ENCODE measurements at regions not wholly inside any gene's neighbourhood (a gene's known extent, or its start where the extent isn't known, plus 50 kb on each side); places are given as distances from the start of the nearest gene placed in this dataset.

- POLR2A ChIA-PET (ENCODE audit: unreplicated experiment) = no interaction called here
- H3K9ac ChIP-seq (ENCODE audit: low read depth, low read length) = no peak overlapping the region
- no peak overlapping the region for H4K8ac ChIP-seq (ENCODE audit: low read depth in 2 of 2, low read length in 2 of 2)
- no peaks in the 10 kb centered on the region for H4K20me1 ChIP-seq (ENCODE audit: insufficient read depth, low read length)
- H3K27ac ChIP-seq (ENCODE audit: insufficient read depth, low read length) = no peak overlapping the region
- H3K4me2 ChIP-seq (ENCODE audit: low read depth, low read length) = no peak overlapping the region
- in situ Hi-C loops (cut with MboI; ENCODE audit: low sequenced_read_pairs) = no loop called here
- H3K14ac ChIP-seq (replicated peaks; ENCODE audit: low read depth, low read length) = no peak overlapping the region
- 37% methylated on average over 2 of the region's 3 CpGs; no CpG with 5 or more reads in 1 of the 2 experiments for WGBS, 2 experiments (ENCODE audit: extremely low coverage in 2 of 2, insufficient read length in 1 of 2)
- H2BK120ac ChIP-seq (ENCODE audit: low read depth, low read length) = no peak overlapping the region
- H3K4me1 ChIP-seq (ENCODE audit: control insufficient read depth, insufficient read depth, low read length) = no peaks in the 10 kb centered on the region
- H3K4ac ChIP-seq (ENCODE audit: low read depth, low read length) = no peak overlapping the region
- no TSS peak for BruUV-seq (replicated peaks)
- DNase-seq (no peak), ATAC-seq (ENCODE audit: low read depth) (no peak)
- no peak overlapping the region for H2AFZ ChIP-seq (replicated peaks; ENCODE audit: low read length, poor library complexity)
- no peak overlapping the region for H4K91ac ChIP-seq (ENCODE audit: insufficient read depth, low read depth, low read length)
- no peaks in the 10 kb centered on the region for H3K9me1 ChIP-seq (ENCODE audit: insufficient read depth, low read length)
- H3K23ac ChIP-seq (ENCODE audit: low read depth, low read length) = no peak overlapping the region
- TF ChIP-seq RFX5 (IDR thresholded peaks at IDR 0.05; ENCODE audit: low read depth, low read length) (no peak), RCOR1 (IDR thresholded peaks at IDR 0.05; ENCODE audit: insufficient replicate concordance, low read length) (no peak), ELK1 (IDR thresholded peaks at IDR 0.05; ENCODE audit: borderline replicate concordance, low read depth, low read length) (no peak), FOS (IDR thresholded peaks at IDR 0.05; ENCODE audit: low read depth, low read length) (no peak), NFE2L2 (IDR thresholded peaks at IDR 0.05; ENCODE audit: low read depth, low read length) (no peak), MAZ (IDR thresholded peaks at IDR 0.05; ENCODE audit: borderline replicate concordance, low read depth, low read length) (no peak), SMC3 (IDR thresholded peaks at IDR 0.05; ENCODE audit: low read depth, low read length) (no peak), CHD1 (IDR thresholded peaks at IDR 0.05; ENCODE audit: low read depth, low read length) (no peak)
- H2AK5ac ChIP-seq (ENCODE audit: low read depth, low read length) = no peak overlapping the region
- no peak overlapping the region for H2BK20ac ChIP-seq (ENCODE audit: low read depth, low read length)
- H2AK9ac ChIP-seq (replicated peaks; ENCODE audit: low read depth, low read length, poor library complexity) = no peak overlapping the region
- no peaks in the 10 kb centered on the region for H3K27me3 ChIP-seq (ENCODE audit: control insufficient read depth, insufficient read depth, low read length)
- H3K4me3 ChIP-seq (ENCODE audit: insufficient read depth, low read depth, low read length) = no peak overlapping the region
- H3K56ac ChIP-seq (ENCODE audit: extremely low read depth, insufficient read depth, low read length) = no peak overlapping the region
- dilution Hi-C loops (cut with HindIII; ENCODE audit: low sequenced_read_pairs, unreplicated experiment) = no loop called here
- no peak overlapping the region for H2BK5ac ChIP-seq (ENCODE audit: low read depth, low read length, poor library complexity, severe bottlenecking)
- no peaks in the 10 kb centered on the region for H3K79me1 ChIP-seq (ENCODE audit: low read depth in 1 of 2, low read length in 2 of 2)
- CTCF ChIA-PET = no interaction called here
- no peaks in the 10 kb centered on the region for H3K36me3 ChIP-seq (ENCODE audit: control insufficient read depth, insufficient read depth, low read length)
- no peak overlapping the region for H2BK15ac ChIP-seq (ENCODE audit: low read depth, low read length)
- H4K5ac ChIP-seq (ENCODE audit: low read depth, low read length) = no peak overlapping the region
- no peaks in the 10 kb centered on the region for H3K9me3 ChIP-seq (ENCODE audit: control insufficient read depth, insufficient read depth, low read length)
- intact Hi-C loops (cut with micrococcal nuclease) = no loop called here
- H3K18ac ChIP-seq (ENCODE audit: low read depth, low read length) = no peak overlapping the region
Measured at GRCh38 chr6:50653253-50653652, 60.1 kb upstream of the TFAP2D start.
